DND-41 (cell line): ENCODE measurements at regions not wholly inside any gene's neighbourhood (a gene's known extent, or its start where the extent isn't known, plus 50 kb on each side); places are given as distances from the start of the nearest gene placed in this dataset.

Experiments
- CTCF ChIP-seq: IDR thresholded peaks from 2 replicates; pipeline ENCODE4 v1.5.1; 2012; ENCODE audit warnings: borderline replicate concordance, low read length, moderate library complexity, mild to moderate bottlenecking; ENCODE audit not compliant: poor library complexity, severe bottlenecking; ENCODE audit errors: extremely low read depth
- EZH2 ChIP-seq: IDR thresholded peaks from 3 replicates; pipeline ENCODE4 v1.6.1; 2012; ENCODE audit warnings: borderline replicate concordance, low read depth, mild to moderate bottlenecking, moderate library complexity, low read length, inconsistent platforms; ENCODE audit not compliant: severe bottlenecking

GRCh38 chr7:47042669-47043068, 539.2 kb downstream of the TNS3 start:
- TF ChIP-seq CTCF (no peak), EZH2 (no peak)
